OCI-LY3 (cell line): ENCODE measurements at regions not wholly inside any gene's neighbourhood (a gene's known extent, or its start where the extent isn't known, plus 50 kb on each side); places are given as distances from the start of the nearest gene placed in this dataset.

Source experiments
- H2AFZ ChIP-seq: fragments of 200-600, 300-600 bp; shearing (Covaris generic); 2 replicates; pipeline ENCODE4 v1.6.0; 2014; ENCODE audit warnings: antibody characterized with exemption, low read depth, low read length
- H3K27ac ChIP-seq: fragments of 200-600, 300-600 bp; sonication (generic); 2 replicates; pipeline ENCODE4 v1.5.1; 2014; ENCODE audit warnings: mild to moderate bottlenecking, low read length, moderate library complexity, mixed read lengths
- H3K27me3 ChIP-seq: fragments of 200-600, 300-600 bp; sonication (generic); 2 replicates; pipeline ENCODE4 v1.6.1; 2014; ENCODE audit warnings: low read depth, low read length, mixed read lengths
- H3K36me3 ChIP-seq: fragments of 200-600, 300-600 bp; sonication (generic); replicated peaks from 2 replicates; pipeline ENCODE3; 2014; ENCODE audit warnings: low read depth, low read length, mixed read lengths
- H3K4me1 ChIP-seq: fragments of 300-600, 200-600 bp; sonication (generic); 2 replicates; pipeline ENCODE4 v1.6.1; 2014; ENCODE audit warnings: low read length, mixed read lengths
- H3K4me2 ChIP-seq: fragments of 200-600, 300-600 bp; sonication (generic); 2 replicates; pipeline ENCODE4 v1.6.1; 2014; ENCODE audit warnings: low read length, mixed read lengths
- H3K4me3 ChIP-seq: fragments of 300-600, 200-600 bp; sonication (generic); 2 replicates; pipeline ENCODE4 v1.5.1; 2014; ENCODE audit warnings: antibody characterized with exemption, mild to moderate bottlenecking, low read length, moderate library complexity
- H3K79me2 ChIP-seq: fragments of 300-600, 200-600 bp; shearing (Covaris generic); 2 replicates; pipeline ENCODE4 v1.6.1; 2014; ENCODE audit warnings: mild to moderate bottlenecking, low read length, mixed read lengths
- H3K9ac ChIP-seq: fragments of 300-600, 200-600 bp; shearing (Covaris generic); 2 replicates; pipeline ENCODE4 v1.6.0; 2014; ENCODE audit warnings: mild to moderate bottlenecking, low read length, moderate library complexity
- H3K9me3 ChIP-seq: fragments of 200-600, 300-600 bp; shearing (Covaris generic); 2 replicates; pipeline ENCODE4 v1.6.1; 2014; ENCODE audit warnings: low read length, mixed read lengths; ENCODE audit not compliant: insufficient read depth
- H4K20me1 ChIP-seq: fragments of 200-600, 300-600 bp; sonication (generic); 2 replicates; pipeline ENCODE4 v1.6.1; 2016; ENCODE audit warnings: low read length, mixed read lengths; ENCODE audit not compliant: insufficient read depth
- EZH2phosphoT487 ChIP-seq: fragments of 200-600 bp; shearing (Covaris generic); IDR thresholded peaks from 2 replicates; pipeline ENCODE4 v1.6.1; 2018; ENCODE audit warnings: antibody characterized with exemption, mixed run types, low read depth
- TF ChIP-seq, protein P1 (sequence below): fragments of 200-600, 300-600 bp; sonication (generic); IDR thresholded peaks from 2 replicates; pipeline ENCODE4 v1.5.1; 2014; ENCODE audit warnings: antibody characterized with exemption, low read length, low read depth

- Histone ChIP-seq H3K27ac (no peak overlapping the region), H4K20me1 (no peaks in the 10 kb centered on the region), H2AFZ (no peak overlapping the region), H3K4me1 (peaks cover 3% of the 10 kb centered on the region; the same call in 1 of the 2 replicates), H3K4me3 (no peak overlapping the region), H3K79me2 (no peaks in the 10 kb centered on the region), H3K9me3 (no peaks in the 10 kb centered on the region), H3K9ac (no peak overlapping the region), H3K27me3 (no peaks in the 10 kb centered on the region), H3K4me2 (no peak overlapping the region), H3K36me3 (peaks cover 8% of the 10 kb centered on the region)
- TF ChIP-seq EZH2phosphoT487 = no peak
- TF ChIP-seq, protein P1, sequence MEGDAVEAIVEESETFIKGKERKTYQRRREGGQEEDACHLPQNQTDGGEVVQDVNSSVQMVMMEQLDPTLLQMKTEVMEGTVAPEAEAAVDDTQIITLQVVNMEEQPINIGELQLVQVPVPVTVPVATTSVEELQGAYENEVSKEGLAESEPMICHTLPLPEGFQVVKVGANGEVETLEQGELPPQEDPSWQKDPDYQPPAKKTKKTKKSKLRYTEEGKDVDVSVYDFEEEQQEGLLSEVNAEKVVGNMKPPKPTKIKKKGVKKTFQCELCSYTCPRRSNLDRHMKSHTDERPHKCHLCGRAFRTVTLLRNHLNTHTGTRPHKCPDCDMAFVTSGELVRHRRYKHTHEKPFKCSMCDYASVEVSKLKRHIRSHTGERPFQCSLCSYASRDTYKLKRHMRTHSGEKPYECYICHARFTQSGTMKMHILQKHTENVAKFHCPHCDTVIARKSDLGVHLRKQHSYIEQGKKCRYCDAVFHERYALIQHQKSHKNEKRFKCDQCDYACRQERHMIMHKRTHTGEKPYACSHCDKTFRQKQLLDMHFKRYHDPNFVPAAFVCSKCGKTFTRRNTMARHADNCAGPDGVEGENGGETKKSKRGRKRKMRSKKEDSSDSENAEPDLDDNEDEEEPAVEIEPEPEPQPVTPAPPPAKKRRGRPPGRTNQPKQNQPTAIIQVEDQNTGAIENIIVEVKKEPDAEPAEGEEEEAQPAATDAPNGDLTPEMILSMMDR = no peak
Observed at GRCh38 chr5:159508344-159508743, 178.1 kb upstream of the IL12B start.

- Histone ChIP-seq H3K4me1 (peaks cover 3% of the 10 kb centered on the region; the same call in 1 of the 2 replicates), H3K4me3 (no peak overlapping the region), H3K36me3 (peaks cover 8% of the 10 kb centered on the region), H4K20me1 (no peaks in the 10 kb centered on the region), H3K27me3 (no peaks in the 10 kb centered on the region), H3K9me3 (no peaks in the 10 kb centered on the region), H3K9ac (no peak overlapping the region), H2AFZ (no peak overlapping the region), H3K27ac (no peak overlapping the region), H3K79me2 (no peaks in the 10 kb centered on the region), H3K4me2 (no peak overlapping the region)
- no peak for TF ChIP-seq EZH2phosphoT487
- TF ChIP-seq, protein P1 = no peak
Observed at GRCh38 chr5:159509002-159509660, 178.8 kb upstream of the IL12B start.

DNA sequence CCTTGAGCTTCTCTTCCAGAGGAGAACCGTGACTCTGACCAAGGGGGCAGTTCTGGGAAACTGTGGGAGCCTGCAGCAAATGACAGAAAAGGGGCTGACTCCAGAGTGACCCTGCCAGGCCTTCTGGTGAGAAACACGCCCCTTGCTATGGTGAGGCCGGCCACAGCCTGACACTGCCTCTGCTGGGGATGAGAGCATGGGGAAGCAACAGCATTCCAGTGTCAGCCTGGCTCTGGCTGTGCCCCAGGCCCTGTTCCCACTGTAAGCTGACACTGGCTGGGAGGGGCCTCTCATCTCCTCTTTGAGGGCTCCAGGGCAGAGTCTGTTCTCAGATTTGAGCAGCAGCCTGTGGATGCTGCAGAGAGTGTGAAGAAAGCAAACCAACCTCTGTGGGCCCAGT is 180.0 kb upstream of the IL12B start:
- Histone ChIP-seq H3K4me3 (no peak overlapping the region), H3K4me2 (no peak overlapping the region), H4K20me1 (no peaks in the 10 kb centered on the region), H2AFZ (no peak overlapping the region), H3K36me3 (peaks cover 8% of the 10 kb centered on the region), H3K79me2 (no peaks in the 10 kb centered on the region), H3K4me1 (peaks cover 14% of the 10 kb centered on the region), H3K27me3 (no peaks in the 10 kb centered on the region), H3K27ac (no peak overlapping the region), H3K9me3 (no peaks in the 10 kb centered on the region), H3K9ac (no peak overlapping the region)
- no peak for TF ChIP-seq EZH2phosphoT487
- TF ChIP-seq, protein P1 = no peak

DNA sequence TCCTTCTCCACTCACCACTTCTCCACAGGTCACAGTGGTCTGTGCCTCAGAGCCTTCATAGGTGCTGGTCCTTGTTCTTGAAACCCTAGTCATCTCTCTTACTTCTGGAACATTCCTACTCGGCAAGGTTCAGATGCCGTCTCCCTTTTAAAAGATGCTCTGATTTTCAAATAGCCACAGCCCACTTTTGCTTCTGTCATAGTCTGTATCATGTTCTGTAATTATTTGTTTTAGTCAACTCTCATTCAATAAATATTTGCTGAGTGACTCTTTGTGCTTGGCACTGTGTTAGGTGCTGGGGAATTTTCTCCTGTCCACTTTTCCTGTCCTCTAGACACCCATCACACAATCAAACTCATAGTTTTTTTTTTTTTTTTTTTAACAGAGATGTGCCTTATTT is 181.3 kb upstream of the IL12B start:
- no peak overlapping the region for H3K4me3 ChIP-seq
- TF ChIP-seq EZH2phosphoT487 = no peak
- TF ChIP-seq, protein P1 = no peak
- no peaks in the 10 kb centered on the region for H4K20me1 ChIP-seq
- H3K9me3 ChIP-seq = no peaks in the 10 kb centered on the region
- no peaks in the 10 kb centered on the region for H3K79me2 ChIP-seq
- no peak overlapping the region for H2AFZ ChIP-seq
- no peak overlapping the region for H3K4me2 ChIP-seq
- H3K36me3 ChIP-seq = peaks cover 10% of the 10 kb centered on the region
- peaks cover 24% of the 10 kb centered on the region for H3K4me1 ChIP-seq
- no peak overlapping the region for H3K9ac ChIP-seq
- no peak overlapping the region for H3K27ac ChIP-seq
- no peaks in the 10 kb centered on the region for H3K27me3 ChIP-seq
